G401 (cell line): ENCODE measurements at regions not wholly inside any gene's neighbourhood (a gene's known extent, or its start where the extent isn't known, plus 50 kb on each side); places are given as distances from the start of the nearest gene placed in this dataset.

Experiments used
- DNase-seq: peaks from one replicate; pipeline ENCODE4 v3.0.0-alpha.2; 2015; ENCODE audit warnings: low spot score
- in situ Hi-C: cut with HindIII; loops from 2 replicates; pipeline ENCODE4 v1.10.0; 2016; ENCODE audit warnings: low sequenced_read_pairs, mixed read lengths

- no peak for DNase-seq
Observed at GRCh38 chr13:47239025-47239424, 342.2 kb upstream of the HTR2A start.

DNA sequence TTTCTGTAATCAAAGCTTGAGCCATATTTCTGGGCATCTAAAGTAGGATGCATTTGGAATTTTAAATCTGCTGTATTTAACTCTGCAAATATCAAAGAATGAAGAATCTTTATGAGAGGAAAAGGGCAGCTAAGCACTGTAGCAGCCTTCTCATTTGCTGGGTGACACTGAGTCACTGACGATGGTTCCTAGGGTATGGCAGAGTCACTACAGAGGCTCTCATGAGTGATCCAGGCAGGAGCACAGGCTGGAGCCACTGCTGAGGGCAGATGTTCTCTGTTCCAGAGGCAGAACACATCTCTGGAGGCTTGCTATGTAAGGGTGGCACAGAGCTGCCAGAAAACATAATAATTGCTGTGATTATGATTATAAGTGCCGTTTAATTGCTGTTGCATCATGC, 340.7 kb upstream of the HTR2A start:
- DNase-seq, result no peak
- in situ Hi-C loops, result no loop called here

More at GRCh38 chr13:47239025-47239424, 342.2 kb upstream of the HTR2A start:
- in situ Hi-C loops, result no loop called here

DNA sequence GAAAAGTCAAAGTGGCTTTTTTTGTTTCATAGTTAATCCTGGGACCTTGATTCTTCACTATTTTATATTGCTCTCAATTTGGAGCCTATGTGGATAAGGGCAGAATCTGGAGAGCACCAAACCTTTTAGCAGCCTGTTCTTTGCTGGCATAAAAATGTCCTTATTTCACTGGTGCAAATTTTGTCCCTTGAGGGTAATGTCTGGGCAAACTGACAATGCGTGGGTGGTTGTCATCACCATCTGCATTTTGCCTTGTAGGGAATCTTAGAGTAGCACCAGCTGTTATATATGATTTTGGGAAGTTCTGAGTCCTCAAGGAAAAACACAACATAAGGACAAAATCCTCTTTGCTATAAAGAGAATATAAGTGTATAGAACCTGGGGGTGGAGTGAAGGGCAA, 336.9 kb upstream of the HTR2A start:
- no peak for DNase-seq
- in situ Hi-C loops, result no loop called here

- in situ Hi-C loops, result no loop called here
- no peak for DNase-seq
Observed at GRCh38 chr13:47232516-47232915, 335.7 kb upstream of the HTR2A start.

GRCh38 chr13:47230155-47230554, 333.3 kb upstream of the HTR2A start:
- in situ Hi-C loops, result no loop called here
- no peak for DNase-seq

- DNase-seq, result no peak
- in situ Hi-C loops, result no loop called here
Observed at GRCh38 chr13:47226516-47226915, 329.7 kb upstream of the HTR2A start.

DNA sequence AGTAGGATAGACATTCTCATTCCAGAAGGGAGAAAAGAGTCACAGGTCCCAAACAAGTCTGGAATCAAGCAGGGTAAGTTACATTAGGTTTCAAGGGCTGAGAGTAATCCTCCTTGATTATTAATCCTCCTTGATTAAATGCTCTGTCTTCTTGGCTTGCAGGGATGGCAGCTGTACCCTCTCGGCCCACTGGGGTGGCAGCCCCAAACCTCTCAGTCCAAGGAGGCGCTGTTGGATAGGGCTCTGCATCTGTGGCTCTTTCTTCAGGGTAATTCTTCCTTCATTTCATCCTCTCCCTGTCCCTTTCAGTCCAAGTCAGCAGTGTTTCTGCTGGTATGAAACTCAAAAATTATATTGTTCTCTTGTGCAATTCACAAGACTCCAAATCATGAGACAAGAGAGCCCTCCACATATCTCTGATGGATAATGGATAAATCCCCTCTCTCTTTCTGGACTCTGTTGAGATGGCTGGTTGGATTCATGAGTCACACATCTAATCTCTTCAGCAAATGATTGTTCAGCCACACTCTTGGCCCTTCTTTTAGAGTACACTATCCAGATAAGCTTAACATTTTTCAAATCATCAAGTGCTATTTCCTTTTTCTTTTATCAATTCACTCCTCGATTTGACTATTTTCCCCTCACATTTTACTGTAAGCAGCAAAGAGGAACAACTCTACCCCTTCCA, 323.7 kb upstream of the HTR2A start:
- no peak for DNase-seq
- in situ Hi-C loops, result no loop called here

DNA sequence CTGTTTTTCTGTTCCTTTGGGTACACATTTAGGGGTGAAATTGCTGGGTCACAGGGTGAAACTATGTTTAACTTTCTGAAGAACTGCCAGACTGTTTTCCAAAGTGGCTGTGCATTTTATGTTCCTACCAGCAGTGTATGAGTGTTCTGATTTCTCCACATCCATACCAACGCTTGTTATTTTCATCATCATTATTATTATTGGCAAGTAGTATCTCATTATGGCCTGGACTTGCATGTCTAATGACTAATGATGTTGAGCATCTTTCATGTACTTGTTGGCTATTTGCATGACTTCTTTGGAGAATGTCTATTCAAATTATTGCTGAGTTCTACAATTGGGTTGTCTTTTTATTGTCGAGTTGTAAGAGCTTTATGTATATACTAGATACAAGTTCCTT, 321.8 kb upstream of the HTR2A start:
- no peak for DNase-seq
- in situ Hi-C loops, result no loop called here

DNA sequence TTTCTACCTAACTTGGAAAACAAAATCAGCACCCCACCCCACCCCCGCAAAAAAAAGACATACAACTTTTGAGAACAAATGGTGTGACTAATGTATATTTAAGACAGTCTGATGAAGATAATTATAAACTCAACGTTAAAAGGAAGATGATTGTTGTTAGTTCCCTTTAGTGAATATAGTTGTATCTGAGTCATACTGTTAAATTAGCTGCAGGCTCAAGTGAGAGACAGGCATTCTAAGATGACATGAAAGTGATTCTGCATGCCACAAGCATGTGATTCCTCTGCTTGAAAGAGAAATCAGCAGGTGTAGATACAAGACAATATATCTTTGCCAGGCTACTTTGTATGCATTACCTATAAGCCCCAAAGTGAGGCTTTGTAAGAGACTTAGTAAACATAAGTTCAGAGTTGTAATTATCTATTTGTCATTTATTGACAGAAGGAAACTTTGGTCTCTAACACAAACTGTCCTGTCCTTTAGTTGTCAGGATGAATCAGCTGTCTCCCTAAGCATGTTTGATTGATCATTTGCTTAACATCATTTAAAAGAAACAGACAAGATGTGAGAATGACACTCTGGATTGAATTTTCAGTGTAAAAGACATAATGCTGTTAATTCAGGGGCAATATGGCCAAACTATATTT, 319.4 kb upstream of the HTR2A start:
- in situ Hi-C loops, result no loop called here
- DNase-seq, result no peak

GRCh38 chr13:47215736-47216135, 318.9 kb upstream of the HTR2A start:
- in situ Hi-C loops, result no loop called here

GRCh38 chr13:47213047-47213446, 316.2 kb upstream of the HTR2A start:
- no peak for DNase-seq
- in situ Hi-C loops, result no loop called here

More at GRCh38 chr13:47215736-47216135, 318.9 kb upstream of the HTR2A start:
- no peak for DNase-seq

DNA sequence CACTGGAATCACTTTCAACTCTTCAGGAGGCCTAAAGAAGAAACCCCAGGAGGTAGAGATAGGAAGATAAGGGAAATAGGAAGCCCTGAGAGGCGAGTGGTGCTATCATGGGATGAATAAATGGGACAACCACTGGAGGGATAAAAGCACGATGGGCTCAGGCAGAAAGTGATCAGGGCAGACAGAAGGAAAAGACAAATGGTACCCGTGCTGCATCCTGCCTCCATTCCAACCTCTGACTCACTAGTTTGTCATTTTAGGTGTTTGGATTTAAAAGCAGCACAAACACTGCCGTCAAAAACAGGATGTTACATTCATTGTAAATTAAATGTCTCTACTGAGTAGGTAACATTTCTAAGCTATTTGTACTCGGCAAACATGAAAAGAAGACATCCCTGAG, 314.3 kb upstream of the HTR2A start:
- no peak for DNase-seq
- in situ Hi-C loops, result no loop called here

DNA sequence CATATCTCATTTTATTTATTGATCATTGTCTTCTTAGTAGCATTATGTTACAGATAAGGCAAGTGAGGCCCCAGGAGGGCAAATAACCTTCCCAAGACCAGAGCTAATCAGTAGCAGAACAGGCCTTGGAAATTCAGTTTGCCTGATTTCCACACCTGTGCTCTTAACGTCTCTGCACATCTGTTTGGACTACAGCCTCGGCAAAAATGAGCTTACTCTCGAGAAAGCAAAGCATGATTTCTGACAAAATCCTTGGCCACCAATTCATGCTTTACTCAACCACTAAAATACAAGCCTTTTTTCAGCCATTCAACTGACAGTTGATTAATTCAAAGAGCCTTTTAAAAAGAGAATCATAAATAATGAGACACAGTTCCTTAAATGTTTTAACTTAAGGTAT, 309.3 kb upstream of the HTR2A start:
- in situ Hi-C loops, result no loop called here
- no peak for DNase-seq

DNA sequence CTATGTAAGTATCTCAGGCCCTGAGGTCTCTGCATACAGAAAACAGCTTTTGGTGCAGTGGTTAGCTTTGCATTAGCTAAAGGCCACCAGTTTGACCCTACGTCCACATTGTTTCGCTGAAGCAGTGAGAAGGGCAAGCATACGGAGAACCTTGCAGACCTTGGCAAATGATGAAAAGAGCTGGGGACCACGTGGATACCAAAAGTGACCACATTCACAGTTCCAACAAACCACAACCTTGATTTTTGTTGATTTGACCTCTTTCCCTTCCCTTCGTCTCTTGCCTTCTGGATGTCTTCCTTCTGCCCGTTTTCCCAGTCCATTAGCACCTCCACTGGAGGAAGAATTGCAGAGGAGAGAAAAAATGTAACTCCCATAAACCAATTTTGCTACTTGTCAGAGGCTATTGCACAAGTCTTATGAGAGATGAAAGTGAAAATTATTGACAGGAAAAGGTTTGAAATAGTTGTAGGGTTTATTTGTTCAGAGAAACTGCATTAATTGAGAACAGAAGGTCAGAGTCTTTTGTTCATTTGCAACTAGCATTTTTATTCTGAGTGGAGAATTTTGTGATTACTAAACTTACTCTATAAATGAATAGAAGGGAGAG, 293.9 kb upstream of the HTR2A start:
- in situ Hi-C loops, result no loop called here
- no peak for DNase-seq

DNA sequence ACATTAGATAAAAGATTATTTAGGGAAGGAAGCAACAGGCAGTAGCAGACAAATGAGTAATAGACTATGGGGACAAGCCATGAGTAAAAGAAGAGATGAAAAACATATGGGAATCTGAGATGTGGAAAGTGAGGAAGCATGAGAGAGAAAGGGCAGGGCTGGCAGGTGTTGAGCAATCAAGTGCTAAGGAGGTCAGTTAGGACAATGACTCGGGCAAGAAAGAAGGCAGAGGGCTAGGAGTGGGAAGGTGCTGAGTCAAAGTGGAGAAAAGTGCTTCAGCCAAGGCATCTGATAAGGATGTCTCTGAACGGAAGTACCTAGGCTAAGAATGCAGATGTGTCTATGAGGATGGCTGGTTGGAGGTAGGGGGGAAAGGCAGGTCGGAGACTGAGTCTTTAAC, 291.9 kb upstream of the HTR2A start:
- DNase-seq, result no peak
- in situ Hi-C loops, result no loop called here

GRCh38 chr13:47186471-47186870, 289.6 kb upstream of the HTR2A start:
- in situ Hi-C loops, result no loop called here
- DNase-seq, result no peak

- no peak for DNase-seq
- in situ Hi-C loops, result no loop called here
Observed at GRCh38 chr13:47184321-47184720, 287.5 kb upstream of the HTR2A start.

DNA sequence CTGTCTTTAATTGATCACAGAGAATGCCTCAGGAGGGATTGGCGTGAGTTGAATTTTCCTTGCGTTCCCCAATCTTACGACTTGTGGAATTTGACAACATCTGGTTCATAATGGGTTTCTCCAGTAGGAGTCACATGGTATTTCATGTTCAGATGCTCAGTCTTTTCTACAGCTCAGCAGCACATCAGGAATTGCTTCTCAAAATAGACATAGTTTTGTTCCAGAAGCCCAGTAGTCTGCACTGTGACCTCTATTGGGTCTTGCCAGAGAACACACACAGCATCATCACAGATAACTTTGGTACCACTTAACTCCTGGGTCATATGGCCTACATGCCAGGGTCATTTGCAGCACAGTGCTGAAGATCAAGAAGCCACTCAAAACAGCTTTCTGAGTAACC, 282.5 kb upstream of the HTR2A start:
- in situ Hi-C loops, result no loop called here
- DNase-seq, result no peak

- no peak for DNase-seq
- in situ Hi-C loops, result no loop called here
Observed at GRCh38 chr13:47178090-47178950, 281.5 kb upstream of the HTR2A start.
